Activated CD4-positive, alpha-beta T cell treated with anti-CD3 and anti-CD28 coated beads, Interleukin-2, Interleukin-6, amounts not matched to agents 100 ng/mL and 50 ng/mL, durations not matched to agents 16 hours and 8 hours (primary cell): ENCODE measurements at regions not wholly inside any gene's neighbourhood (a gene's known extent, or its start where the extent isn't known, plus 50 kb on each side); places are given as distances from the start of the nearest gene placed in this dataset.

Experiments
- DNase-seq: peaks from one replicate; pipeline ENCODE4 v3.0.0-alpha.2; 2020

DNA sequence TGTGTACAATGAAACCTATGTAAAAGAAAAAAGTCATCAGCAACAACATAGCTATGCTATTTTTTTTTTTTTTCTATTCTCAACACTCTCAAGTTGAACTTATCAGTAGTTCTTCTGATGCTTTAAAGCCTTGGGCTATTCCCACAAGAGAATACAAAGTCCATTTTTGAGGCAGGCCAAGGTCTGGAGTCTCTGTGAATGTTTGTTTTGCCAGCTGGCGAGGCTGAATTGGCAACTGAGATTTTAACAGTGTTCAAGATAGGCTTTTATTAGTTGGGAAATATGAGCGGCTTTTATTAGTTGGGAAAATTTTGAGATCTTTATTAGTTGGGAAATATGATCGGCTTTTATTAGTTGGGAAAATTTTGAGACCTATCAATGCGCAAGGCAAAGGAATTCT lies 336.6 kb downstream of the SLITRK2 start:
- DNase-seq: no peak

DNA sequence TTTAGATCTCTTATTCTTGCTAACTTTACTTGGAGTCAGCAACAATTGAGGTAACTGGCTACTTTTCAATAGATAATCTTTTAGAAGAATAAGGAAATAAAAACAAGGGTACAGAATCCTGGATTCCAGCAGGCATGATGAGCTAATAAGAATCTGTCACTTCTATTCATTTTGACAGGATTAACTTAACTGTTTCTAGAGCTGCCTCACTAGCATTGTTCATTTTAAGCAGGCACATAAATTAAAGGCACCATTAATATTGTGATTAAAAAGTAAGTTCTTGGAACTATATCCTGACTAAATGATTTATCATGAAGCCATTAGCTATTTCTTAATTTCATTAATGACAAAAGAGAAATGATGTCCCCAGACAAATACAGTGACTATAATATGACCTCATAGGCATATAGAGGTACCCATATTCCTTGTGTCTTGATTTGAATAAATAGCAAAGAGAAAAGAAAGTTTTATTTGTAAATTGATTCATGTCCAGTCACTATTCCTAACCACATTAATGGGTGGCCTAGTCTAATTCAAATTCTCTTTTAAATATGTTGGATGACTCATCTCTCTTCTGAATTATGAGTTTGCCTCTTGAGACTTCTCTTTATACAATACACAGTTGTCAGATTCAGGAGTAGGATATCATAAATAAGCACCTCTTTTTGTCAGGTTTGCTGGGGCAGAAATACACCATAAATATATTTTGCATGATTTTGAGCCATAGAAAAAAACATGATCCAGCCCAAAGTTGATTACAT lies 343.0 kb downstream of the SLITRK2 start:
- DNase-seq: no peak

DNA sequence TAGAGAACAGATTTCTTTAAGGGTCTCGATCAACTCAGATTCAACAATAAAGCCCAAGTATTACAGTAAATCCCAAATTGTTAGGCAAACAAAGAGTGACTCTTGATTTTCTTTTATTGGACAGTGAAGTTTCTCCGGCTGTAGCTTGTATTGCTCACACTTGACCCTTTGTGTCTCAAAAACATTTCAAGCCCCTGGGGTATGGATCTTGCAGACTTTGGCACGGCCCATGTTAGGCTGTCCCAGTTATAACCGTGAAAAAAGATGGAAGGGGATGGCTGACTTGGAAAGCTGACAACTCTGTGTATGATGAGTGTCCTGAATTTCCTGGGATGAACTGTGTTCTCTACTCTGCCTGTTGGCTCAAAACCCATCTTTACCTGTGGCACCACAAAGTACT lies 356.1 kb downstream of the SLITRK2 start:
- no peak for DNase-seq

DNA sequence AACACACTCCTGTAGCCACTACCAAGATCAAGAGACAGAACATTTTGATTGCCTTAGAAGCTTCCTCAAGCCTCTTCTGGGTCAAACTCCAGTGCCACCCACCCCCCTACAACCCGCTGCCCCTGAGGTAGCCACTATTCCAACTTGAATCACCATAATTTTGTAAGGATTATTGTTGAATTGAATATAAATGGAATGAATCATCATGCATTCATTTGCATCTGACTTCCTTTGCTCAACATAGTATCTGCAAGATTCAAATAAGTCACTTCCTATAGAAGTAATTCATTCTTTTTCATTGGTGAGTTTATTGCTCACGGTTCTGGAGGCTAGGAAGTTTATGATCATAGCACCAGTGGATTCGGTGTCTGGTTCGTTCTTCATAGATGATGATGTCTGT lies 364.2 kb downstream of the SLITRK2 start:
- no peak for DNase-seq

DNA sequence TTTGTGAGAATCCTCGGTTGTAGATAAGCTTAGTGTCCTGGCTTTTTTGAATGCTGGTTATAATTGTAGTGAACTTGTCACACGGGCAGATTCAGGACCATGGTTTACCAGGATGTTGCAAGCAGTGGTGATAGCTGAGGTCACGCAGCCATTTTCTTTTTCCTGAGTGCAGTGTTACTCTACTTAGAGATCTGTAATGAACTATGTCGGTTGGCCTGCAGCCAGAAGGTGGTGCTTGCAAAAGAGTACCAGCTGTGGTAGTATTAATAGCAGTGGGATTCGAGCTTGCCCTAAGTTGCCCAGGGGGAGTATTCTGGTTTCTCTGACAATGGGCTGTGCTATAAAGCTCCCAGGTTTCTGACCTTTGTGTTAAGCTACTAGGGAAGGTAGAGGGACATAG lies 368.9 kb downstream of the SLITRK2 start:
- DNase-seq: no peak

DNA sequence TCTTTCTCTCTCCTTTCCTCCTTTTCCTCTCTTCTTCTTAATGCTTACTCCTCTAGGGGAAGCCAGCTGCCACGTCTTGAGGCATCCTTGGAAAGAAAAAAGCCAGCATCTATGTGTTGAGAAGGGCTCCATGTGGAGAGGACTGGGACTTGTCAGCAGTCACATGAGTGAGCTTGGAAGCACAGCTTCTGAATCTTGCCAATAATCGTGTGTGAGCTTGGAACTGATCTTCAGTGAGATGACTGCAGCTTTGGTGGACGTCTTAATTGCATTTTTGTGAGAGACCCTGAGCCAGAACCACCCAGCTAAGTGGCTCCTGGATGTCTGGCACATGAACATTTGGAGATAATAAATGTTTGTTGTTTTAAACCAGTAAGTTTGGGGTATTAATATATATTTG lies 371.7 kb downstream of the SLITRK2 start:
- no peak for DNase-seq

DNA sequence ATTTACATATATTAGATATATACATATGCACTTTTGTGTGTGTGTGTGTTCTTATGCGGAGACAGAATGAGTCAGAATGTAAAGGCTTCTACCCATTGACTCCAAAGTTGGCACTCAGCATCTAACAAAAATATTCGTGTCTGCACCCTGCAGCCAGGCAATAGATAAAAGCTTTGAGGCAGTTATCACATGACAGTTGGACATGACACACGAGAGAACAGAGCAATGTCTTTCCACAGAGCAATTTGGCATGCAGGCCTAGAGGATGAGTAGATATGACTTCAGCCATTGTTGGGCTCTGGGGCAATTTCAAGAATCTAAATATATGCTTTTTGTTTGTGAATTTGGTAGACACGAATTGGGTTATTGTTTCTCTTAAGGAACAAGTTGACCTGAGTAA lies 391.2 kb downstream of the SLITRK2 start:
- no peak for DNase-seq

DNA sequence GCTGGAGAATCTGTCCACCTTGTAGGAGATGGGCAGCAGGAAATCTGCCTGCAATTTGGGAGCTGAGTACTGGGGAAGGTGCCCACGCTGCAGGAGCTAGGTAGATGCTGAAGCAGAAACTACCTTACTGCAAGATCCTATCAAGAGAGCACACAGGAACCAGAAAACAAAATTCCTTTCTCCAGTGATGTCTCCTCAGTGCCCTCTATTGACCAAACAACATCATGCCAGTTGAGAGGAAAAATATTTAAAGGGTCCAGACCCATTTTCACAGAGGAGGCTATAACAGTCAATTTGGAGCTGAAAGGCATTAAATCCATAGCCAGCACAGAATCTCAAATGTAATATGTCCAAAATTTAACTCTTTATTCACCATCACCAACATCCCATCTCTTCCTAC lies 406.8 kb downstream of the SLITRK2 start:
- DNase-seq: no peak

DNA sequence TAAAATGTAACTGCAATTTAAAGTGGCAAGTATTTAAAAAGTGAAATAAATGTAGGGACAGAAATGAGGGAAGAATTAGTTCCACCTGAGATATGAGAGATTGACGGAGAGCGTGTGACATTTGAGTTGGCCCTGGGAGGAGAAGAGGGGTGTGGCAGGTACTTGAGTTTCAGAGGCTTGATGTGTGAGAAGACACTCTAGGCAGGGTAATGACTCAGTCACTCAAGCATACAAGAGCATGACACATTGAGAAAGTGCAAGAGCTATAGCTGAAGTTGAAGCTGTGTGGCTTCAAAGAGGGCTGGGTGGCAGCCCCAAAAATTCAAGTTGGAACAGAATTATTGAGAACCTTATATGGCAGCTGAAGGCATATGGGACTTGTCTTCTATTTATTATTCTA lies 420.5 kb downstream of the SLITRK2 start:
- DNase-seq: no peak

DNA sequence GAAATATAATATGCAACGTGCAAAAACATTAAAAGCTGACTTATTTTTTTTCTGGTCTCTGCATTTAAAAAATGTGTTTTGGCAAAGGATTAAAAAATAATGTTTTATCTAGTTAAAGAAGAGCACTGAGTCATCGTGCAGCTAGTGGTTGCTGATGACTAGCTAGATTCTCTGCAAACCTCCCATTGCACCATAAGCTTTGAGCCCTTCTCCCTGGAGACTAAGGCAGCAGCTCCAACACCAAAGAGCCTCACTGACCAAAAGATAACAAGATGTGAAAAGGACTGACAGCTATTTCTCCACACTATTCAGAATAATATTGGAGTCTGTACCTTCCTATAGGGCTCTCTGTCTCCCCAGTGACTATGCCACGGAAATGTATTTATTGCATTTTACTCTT lies 424.3 kb downstream of the SLITRK2 start:
- DNase-seq: no peak

DNA sequence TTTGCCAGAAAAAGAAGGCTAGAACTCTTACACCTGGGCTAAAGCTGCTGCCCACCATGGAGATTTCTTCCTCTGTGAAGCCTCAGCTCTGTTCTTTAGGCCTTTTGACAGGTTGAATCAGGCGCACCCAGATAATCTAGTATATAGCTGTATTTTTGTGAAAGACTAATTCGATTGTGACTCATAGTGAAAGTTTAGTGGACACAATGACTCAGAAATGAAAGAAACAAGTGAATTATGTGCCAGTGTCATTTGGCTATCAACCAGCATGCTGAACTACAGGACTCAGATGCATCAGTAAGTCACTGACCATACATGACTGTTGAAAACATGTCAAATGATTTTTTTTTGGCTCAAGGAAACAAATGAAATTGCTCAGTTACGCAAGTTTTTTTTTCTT lies 425.4 kb downstream of the SLITRK2 start:
- DNase-seq: peak; percentile 2

DNA sequence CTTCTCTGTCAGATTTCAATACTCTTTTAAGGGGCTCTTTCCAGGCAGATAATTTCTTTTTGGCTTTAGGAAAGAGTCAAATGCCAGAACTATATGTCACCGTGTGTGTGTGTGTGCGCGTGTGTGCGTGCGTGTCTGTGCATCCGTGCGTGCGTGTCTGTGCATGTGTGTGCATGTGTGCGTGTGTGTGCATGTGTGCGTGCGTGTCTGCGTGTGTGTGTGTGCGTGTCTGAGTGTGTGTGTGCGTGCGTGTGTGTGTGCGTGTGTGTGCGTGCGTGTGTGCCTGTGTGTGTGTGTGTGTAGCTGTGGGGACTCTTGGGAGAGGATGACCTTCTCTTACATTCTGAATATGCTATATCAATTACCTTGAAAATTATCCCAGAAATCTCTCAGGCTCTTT lies 441.6 kb downstream of the SLITRK2 start:
- DNase-seq: no peak

DNA sequence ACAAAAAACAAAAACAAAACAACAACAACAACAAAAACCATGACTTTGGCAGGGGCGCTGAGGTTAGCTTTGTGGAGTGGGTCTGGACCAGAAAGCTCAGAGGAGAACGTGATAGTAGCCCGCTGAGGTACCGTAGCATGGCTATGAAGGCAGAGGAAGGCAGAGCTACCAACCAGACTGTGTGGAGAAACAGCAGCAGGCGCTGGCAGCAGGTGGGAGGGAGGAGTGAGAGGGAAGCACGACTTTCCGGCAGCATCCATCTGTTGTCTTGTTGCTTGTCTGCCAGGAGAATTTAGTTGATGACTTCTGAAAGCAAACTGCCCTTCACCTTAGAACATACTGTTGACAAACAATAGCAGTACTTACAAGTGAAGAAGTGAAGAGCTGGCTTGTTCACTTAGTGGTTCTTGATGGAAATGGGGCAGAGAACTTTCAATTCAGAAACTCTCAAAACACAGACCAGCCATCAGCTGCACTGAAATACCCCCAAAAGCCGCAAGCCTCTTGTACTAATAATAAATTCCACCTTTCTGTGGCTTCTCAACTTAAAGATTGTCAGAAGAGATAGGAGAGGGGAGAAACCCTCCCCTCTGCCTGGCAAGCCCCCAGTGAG lies 447.2 kb downstream of the SLITRK2 start:
- DNase-seq: no peak

DNA sequence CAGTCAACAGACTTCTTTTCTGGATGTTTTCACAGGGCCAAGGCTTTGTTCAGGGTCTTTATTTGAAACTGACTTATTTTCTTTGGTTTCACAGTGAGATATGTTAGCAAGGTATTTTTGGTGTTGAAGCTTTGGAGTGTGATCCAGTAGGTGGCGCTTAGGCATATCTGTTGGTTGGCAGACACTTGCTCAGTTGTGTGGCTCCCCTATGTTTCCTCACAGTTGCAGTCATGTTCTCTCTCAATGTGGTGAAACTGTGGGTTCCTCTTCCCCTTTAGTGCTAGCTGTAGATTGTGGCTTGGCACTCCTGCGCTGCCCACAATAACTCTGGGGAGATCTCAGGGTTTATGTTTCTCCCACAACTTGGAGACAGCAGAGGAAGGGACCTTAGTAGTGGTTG lies 460.8 kb downstream of the SLITRK2 start:
- DNase-seq: peak; percentile 16
